AG04450 (cell line): ENCODE measurements at regions not wholly inside any gene's neighbourhood (a gene's known extent, or its start where the extent isn't known, plus 50 kb on each side); places are given as distances from the start of the nearest gene placed in this dataset.

Experiments
- CTCF ChIA-PET: fragments of 300-600, 350-600 bp; formaldehyde crosslinking; extraction: SDS; loops from one replicate; lab custom pipeline; 2022; ENCODE audit warnings: antibody characterized with exemption, inconsistent platforms; lab: Charles Lee
- POLR2A ChIA-PET: fragments of 350-600 bp; formaldehyde crosslinking; extraction: SDS; loops from one replicate; lab custom pipeline; 2021; ENCODE audit warnings: antibody characterized with exemption, inconsistent platforms; lab: Yijun Ruan, JAX
- DNase-seq: peaks from one replicate; pipeline ENCODE4 v3.0.0-alpha.2; 2011; ENCODE audit warnings: low read depth, low spot score
- H3K27ac ChIP-seq: one replicate; pipeline ENCODE4 v1.5.1; 2012; ENCODE audit warnings: low read depth, low read length, control low read depth
- H3K27me3 ChIP-seq: one replicate; pipeline ENCODE4 v1.6.0; 2012; ENCODE audit warnings: low read length; ENCODE audit not compliant: control insufficient read depth, insufficient read depth
- H3K4me3 ChIP-seq: 2 replicates; pipeline ENCODE4 v1.5.1; 2011; ENCODE audit warnings: mild to moderate bottlenecking, low read depth, low read length, control low read depth
- H3K9me3 ChIP-seq: 2 replicates; pipeline ENCODE4 v1.5.1; 2012; ENCODE audit warnings: low read length; ENCODE audit not compliant: control insufficient read depth, insufficient read depth
- TF ChIP-seq, protein P1 (sequence below): IDR thresholded peaks from 2 replicates; pipeline ENCODE4 v1.5.1; 2011; ENCODE audit warnings: low read depth, low read length, control low read depth, inconsistent platforms

- TF ChIP-seq, protein P1, sequence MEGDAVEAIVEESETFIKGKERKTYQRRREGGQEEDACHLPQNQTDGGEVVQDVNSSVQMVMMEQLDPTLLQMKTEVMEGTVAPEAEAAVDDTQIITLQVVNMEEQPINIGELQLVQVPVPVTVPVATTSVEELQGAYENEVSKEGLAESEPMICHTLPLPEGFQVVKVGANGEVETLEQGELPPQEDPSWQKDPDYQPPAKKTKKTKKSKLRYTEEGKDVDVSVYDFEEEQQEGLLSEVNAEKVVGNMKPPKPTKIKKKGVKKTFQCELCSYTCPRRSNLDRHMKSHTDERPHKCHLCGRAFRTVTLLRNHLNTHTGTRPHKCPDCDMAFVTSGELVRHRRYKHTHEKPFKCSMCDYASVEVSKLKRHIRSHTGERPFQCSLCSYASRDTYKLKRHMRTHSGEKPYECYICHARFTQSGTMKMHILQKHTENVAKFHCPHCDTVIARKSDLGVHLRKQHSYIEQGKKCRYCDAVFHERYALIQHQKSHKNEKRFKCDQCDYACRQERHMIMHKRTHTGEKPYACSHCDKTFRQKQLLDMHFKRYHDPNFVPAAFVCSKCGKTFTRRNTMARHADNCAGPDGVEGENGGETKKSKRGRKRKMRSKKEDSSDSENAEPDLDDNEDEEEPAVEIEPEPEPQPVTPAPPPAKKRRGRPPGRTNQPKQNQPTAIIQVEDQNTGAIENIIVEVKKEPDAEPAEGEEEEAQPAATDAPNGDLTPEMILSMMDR: no peak
- Histone ChIP-seq H3K4me3 (no peak overlapping the region), H3K27me3 (no peaks in the 10 kb centered on the region), H3K9me3 (peaks cover 63% of the 10 kb centered on the region), H3K27ac (no peak overlapping the region)
- no peak for DNase-seq
- CTCF ChIA-PET: no interaction called here
- POLR2A ChIA-PET: no interaction called here
Observed at GRCh38 chr7:156236936-156237599, 403.5 kb upstream of the RNF32 start.

GRCh38 chr7:156236181-156236889, 404.2 kb upstream of the RNF32 start:
- TF ChIP-seq, protein P1: no peak
- Histone ChIP-seq H3K27me3 (no peaks in the 10 kb centered on the region), H3K4me3 (no peak overlapping the region), H3K9me3 (peaks cover 65% of the 10 kb centered on the region), H3K27ac (no peak overlapping the region)
- POLR2A ChIA-PET: no interaction called here
- no peak for DNase-seq
- CTCF ChIA-PET: no interaction called here

DNA sequence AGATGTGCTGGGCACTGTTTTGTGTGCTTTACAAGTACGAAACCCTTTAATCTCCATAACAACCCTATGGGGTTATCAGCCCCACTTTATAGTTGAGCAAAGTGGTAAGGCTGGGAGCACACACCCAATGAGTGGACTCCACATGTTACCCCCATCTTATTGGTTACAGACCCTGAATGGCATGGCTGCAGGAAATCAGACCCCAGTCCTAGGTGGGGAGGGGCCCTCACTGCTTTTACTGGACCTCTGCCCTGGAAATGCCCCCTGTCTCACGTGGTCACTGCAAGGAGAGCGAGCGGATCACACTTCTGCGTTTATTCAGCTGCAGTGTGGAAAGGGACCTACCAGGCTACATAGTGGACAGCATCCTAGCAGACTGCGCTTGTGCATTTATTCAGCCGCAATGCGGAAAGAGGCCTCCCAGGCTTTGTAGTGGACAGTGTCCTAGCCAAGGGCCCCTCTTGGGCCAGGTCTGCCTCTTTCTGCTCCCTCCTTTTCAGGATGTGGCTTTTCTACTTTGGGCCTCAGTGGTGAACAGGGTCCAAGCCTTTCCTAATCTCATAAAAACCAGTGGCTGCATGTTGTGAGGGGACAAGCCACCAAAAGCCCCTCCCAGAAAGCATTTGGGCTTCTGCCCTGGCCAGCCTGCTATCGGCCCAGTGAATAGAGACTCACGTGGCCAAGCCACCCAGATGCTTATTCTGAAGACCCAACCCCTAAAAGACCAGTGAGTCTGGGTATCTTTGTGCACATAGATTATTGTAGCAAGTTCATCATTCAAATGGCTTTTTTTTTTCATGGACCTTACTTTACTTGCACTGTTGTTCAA, 405.7 kb upstream of the RNF32 start:
- ChIA-PET POLR2A (no interaction called here), CTCF (no interaction called here)
- TF ChIP-seq, protein P1: no peak
- H3K27ac ChIP-seq: no peak overlapping the region
- no peak overlapping the region for H3K4me3 ChIP-seq
- no peak for DNase-seq
- H3K27me3 ChIP-seq: no peaks in the 10 kb centered on the region
- peaks cover 69% of the 10 kb centered on the region for H3K9me3 ChIP-seq

DNA sequence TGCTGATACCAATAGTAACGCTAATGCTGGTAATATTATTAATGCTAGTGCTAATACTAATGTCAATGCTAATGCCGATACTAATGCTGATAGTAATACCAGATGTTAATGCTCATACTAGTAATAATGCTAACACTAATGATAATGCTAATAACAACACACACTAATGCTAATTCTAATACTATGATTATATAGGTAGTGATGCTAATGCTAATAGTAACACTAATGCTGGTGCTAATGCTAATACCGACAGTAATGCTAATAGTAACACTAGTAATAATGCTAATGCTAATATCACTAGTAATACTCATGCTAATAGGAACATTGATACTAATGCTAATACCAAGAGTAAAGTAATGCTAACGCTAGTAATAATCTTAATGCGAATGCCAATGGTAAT, 406.4 kb upstream of the RNF32 start:
- Histone ChIP-seq H3K4me3 (no peak overlapping the region), H3K27ac (no peak overlapping the region), H3K27me3 (no peaks in the 10 kb centered on the region), H3K9me3 (peaks cover 62% of the 10 kb centered on the region)
- POLR2A ChIA-PET: no interaction called here
- TF ChIP-seq, protein P1: no peak
- CTCF ChIA-PET: no interaction called here
- no peak for DNase-seq
